ENCODE measurements at regions not wholly inside any gene's neighbourhood (a gene's known extent, or its start where the extent isn't known, plus 50 kb on each side); places are given as distances from the start of the nearest gene placed in this dataset.
"Not testable (repeated sequence)": the region's sequence is repeated elsewhere in the genome, so short reads cannot be mapped to it uniquely, and the experiment has no call there.

DNA sequence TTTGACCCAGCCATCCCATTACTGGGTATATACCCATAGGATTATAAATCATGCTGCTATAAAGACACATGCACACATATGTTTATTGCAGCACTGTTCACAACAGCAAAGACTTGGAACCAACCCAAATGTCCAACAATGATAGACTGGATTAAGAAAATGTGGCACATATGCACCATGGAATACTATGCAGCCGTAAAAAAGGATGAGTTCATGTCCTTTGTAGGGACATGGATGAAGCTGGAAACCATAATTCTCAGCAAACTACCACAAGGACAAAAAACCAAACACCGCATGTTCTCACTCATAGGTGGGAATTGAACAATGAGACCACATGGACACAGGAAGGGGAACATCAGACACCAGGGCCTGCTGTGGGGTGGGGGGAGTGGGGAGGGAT lies 129.4 kb upstream of the ZNF366 start:
- not testable (repeated sequence) for TF ChIP-seq POLR2AphosphoS5 (IDR thresholded peaks at IDR 0.05; ENCODE audit: low read depth, low read length); TAF1 (IDR thresholded peaks at IDR 0.05; ENCODE audit: low read depth, low read length); EGR1 (IDR thresholded peaks at IDR 0.05; ENCODE audit: borderline replicate concordance, low read depth, low read length); POLR2A (IDR thresholded peaks at IDR 0.05; ENCODE audit: control extremely low read depth in 1 of 2, low read depth in 2 of 2, low read length in 2 of 2); SIN3A (conservative IDR thresholded peaks at IDR 0.05 in 1 of 2, IDR thresholded peaks at IDR 0.05 in 1 of 2; ENCODE audit: low read depth in 1 of 2, low read length in 2 of 2); CBX8 (IDR thresholded peaks at IDR 0.05; ENCODE audit: borderline replicate concordance, low read depth, low read length); JUN (IDR thresholded peaks at IDR 0.05; ENCODE audit: low read depth, low read length)
- TF ChIP-seq, protein P1, sequence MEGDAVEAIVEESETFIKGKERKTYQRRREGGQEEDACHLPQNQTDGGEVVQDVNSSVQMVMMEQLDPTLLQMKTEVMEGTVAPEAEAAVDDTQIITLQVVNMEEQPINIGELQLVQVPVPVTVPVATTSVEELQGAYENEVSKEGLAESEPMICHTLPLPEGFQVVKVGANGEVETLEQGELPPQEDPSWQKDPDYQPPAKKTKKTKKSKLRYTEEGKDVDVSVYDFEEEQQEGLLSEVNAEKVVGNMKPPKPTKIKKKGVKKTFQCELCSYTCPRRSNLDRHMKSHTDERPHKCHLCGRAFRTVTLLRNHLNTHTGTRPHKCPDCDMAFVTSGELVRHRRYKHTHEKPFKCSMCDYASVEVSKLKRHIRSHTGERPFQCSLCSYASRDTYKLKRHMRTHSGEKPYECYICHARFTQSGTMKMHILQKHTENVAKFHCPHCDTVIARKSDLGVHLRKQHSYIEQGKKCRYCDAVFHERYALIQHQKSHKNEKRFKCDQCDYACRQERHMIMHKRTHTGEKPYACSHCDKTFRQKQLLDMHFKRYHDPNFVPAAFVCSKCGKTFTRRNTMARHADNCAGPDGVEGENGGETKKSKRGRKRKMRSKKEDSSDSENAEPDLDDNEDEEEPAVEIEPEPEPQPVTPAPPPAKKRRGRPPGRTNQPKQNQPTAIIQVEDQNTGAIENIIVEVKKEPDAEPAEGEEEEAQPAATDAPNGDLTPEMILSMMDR (IDR thresholded peaks at IDR 0.05; ENCODE audit: control extremely low read depth in 1 of 3, insufficient read depth in 1 of 3, low read depth in 1 of 3, low read length in 3 of 3), result not testable (repeated sequence)
- TF ChIP-seq, protein P2, sequence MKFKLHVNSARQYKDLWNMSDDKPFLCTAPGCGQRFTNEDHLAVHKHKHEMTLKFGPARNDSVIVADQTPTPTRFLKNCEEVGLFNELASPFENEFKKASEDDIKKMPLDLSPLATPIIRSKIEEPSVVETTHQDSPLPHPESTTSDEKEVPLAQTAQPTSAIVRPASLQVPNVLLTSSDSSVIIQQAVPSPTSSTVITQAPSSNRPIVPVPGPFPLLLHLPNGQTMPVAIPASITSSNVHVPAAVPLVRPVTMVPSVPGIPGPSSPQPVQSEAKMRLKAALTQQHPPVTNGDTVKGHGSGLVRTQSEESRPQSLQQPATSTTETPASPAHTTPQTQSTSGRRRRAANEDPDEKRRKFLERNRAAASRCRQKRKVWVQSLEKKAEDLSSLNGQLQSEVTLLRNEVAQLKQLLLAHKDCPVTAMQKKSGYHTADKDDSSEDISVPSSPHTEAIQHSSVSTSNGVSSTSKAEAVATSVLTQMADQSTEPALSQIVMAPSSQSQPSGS (IDR thresholded peaks at IDR 0.05; ENCODE audit: low read length), result not testable (repeated sequence)

Data from H1 (cell line).